ENCODE measurements at regions not wholly inside any gene's neighbourhood (a gene's known extent, or its start where the extent isn't known, plus 50 kb on each side); places are given as distances from the start of the nearest gene placed in this dataset.
"Not testable (repeated sequence)": the region's sequence is repeated elsewhere in the genome, so short reads cannot be mapped to it uniquely, and the experiment has no call there.

DNA sequence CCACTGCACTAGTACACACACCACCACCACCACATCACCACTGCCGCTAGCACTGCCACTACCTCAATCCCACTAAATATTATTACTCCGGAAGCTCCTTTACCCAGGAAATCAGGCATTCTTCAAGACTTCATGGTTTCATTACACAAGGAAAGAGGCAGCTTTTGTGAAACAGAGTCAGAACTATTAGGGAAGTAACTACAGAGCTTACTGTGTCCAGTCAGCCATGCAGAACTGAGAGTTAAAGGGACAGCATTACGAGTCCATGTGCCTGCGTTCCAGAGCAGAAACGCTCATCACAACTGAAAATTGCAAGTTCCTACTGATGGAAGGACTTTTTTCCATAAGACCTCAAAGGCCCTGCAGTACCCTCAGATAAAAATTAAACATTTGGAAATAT is 103.2 kb upstream of the FRG1 start:
- no peak for TF ChIP-seq CTCF (conservative IDR thresholded peaks at IDR 0.05; ENCODE audit: low read depth, low read length)
- no peak overlapping the region for H3K4me3 ChIP-seq (ENCODE audit: low read depth, low read length)
- no peak for DNase-seq (ENCODE audit: low read depth)

DNA sequence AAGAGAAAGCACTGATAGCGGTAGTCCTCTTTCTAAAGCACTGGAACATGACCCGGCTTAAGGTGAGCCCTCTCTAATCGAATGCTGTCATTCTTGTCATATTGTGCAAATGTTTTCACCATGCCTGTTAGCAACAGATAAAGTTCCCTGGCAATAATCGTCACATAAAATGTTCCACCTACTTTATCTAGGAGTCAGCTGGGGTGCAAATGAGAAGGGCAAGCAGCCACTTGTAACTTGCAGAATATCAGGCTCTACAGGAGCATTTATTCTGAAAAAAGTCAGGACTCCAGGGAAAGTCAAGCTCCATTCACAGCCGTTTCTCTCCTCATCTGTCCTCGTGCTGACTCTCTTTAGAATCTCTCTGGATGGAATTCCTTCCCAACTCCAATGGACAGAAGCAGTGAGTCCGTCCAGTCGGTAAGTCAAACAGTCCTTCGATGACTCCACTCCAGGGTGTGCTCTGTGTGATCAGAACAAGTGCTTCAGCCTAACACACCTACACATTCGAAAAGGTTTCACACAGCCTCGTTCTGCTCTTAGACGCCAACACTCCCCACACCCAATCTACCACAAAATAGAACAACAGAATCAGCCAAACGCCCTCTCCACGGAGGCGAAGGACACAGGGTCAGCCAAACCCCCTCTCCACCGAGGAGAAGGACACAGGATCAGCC is 101.7 kb upstream of the FRG1 start:
- no peak for TF ChIP-seq CTCF (conservative IDR thresholded peaks at IDR 0.05; ENCODE audit: low read depth, low read length)
- DNase-seq (ENCODE audit: low read depth), result no peak

DNA sequence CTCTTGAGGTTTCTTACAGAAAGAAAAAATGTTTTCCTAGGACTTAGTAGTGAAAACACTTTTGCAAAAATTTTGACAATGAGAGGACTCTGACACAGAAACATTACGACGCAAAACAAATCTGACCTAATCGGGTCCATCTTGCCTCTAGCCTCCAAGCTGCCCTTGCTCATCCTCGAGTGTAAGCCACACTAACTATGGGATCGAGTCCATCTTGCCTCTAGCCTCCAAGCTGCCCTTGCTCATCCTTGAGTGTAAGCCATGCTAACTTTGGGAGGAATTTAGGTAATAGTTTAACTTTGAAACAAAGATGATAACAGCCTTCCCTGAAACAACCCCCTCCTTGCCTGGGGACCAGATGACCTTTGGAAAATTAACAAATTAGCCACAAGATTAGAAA is 100.3 kb upstream of the FRG1 start:
- no peak for DNase-seq (ENCODE audit: low read depth)
- no peak for TF ChIP-seq CTCF (conservative IDR thresholded peaks at IDR 0.05; ENCODE audit: low read depth, low read length)
- no peak overlapping the region for H3K4me3 ChIP-seq (ENCODE audit: low read depth, low read length)

More for the DNA sequence above, 101.7 kb upstream of the FRG1 start:
- H3K4me3 ChIP-seq (ENCODE audit: low read depth, low read length), result no peak overlapping the region

DNA sequence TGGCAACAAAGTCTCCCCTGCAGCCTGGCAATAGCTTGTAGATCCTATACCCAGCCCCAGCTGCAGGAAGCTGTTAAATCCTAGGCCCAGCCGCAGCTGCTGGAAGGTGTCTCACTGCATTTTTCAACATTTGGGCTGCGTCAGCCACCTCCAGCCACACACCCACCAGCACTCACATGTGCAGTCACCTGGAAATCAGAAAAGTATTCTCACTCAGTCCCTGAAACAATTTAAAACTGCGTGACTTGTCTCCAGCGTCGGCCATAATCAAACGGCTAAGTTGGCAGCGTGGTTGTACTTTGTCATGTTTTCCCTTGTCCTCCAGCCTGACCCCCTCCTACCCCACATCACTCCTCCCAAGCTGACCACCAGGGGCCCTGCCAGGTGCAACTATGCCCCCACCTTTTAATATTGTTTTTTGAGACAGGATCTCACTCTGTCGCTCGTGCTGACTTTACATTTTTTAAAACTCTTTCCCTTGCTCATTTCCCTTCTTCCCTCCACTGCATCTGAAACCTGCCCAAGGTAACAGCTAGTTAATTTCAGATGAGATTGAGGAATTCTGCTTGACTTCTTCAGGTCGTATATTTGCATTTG is 97.2 kb upstream of the FRG1 start:
- no peak for DNase-seq (ENCODE audit: low read depth)
- H3K4me3 ChIP-seq (ENCODE audit: low read depth, low read length), result no peak overlapping the region
- TF ChIP-seq CTCF (conservative IDR thresholded peaks at IDR 0.05; ENCODE audit: low read depth, low read length), result no peak

DNA sequence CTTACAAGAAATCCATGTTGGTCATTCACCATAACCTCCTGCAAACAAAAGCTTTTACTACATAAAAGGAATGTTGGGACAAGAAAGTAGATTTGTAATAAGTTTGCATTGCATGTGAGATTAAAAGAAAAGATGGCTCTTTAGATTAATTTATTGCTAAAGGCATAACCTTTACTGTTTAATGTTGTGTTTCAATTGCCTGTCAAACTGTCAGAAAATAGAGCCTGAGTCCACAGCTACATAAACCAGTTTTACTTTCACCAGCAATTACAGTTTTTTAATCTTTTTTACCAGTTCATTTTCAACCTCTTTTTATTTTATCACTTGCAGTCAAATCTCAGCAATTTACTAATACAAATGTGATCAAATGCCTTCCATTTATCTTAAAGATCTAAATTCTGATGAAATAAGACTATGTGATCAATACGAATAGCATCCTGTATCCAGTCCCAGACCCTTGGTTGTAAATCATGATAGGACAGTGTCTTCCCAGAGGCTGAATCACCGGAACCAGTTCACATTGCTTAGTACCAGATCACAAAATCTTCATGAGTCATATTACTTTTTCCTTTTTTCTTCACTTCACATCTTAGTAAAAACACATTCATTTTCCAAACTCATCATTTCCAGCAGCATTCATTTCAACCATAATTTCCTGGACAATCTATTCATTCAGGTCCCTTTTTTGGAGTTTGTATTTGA is 95.4 kb upstream of the FRG1 start:
- no peak overlapping the region for H3K4me3 ChIP-seq (ENCODE audit: low read depth, low read length)
- DNase-seq (ENCODE audit: low read depth), result no peak
- TF ChIP-seq CTCF (conservative IDR thresholded peaks at IDR 0.05; ENCODE audit: low read depth, low read length), result no peak

GRCh38 chr4:189846094-189846493 is 94.6 kb upstream of the FRG1 start:
- H3K4me3 ChIP-seq (ENCODE audit: low read depth, low read length); DNase-seq (ENCODE audit: low read depth): not testable (repeated sequence)

DNA sequence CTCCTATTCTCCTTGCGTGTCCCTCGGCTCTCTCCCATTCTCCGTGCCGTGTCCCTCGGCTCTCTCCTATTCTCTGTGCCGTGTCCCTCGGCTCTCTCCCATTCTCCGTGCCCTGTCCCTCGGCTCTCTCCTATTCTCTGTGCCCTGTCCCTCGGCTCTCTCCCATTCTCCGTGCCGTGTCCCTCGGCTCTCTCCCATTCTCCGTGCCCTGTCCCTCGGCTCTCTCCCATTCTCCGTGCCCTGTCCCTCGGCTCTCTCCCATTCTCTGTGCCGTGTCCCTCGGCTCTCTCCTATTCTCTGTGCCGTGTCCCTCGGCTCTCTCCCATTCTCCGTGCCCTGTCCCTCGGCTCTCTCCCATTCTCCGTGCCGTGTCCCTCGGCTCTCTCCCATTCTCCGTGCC is 94.1 kb upstream of the FRG1 start:
- DNase-seq (ENCODE audit: low read depth); H3K4me3 ChIP-seq (ENCODE audit: low read depth, low read length): not testable (repeated sequence)

DNA sequence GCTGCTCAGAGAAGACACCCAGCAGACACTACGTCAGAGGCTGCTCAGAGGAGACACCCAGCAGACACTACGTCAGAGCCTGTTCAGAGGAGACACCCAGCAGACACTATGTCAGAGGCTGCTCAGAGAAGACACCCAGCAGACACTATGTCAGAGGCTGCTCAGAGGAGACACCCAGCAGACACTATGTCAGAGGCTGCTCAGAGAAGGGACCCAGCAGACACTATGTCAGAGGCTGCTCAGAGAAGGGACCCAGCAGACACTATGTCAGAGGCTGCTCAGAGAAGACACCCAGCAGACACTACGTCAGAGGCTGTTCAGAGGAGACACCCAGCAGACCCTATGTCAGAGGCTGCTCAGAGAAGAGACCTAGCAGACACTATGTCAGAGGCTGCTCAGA is 92.0 kb upstream of the FRG1 start:
- not testable (repeated sequence) for DNase-seq (ENCODE audit: low read depth); H3K4me3 ChIP-seq (ENCODE audit: low read depth, low read length)
